WTC11 (cell line): ENCODE measurements at regions not wholly inside any gene's neighbourhood (a gene's known extent, or its start where the extent isn't known, plus 50 kb on each side); places are given as distances from the start of the nearest gene placed in this dataset.

ENCODE experiments used
- ATAC-seq: fragments of 200-7000 bp; cut with Tn5 transposase; 2 replicates; pipeline ENCODE4 v1.10.0; 2021; ENCODE audit warnings: mild to moderate bottlenecking, moderate library complexity
- CTCF ChIA-PET: fragments of 300-600 bp; sonication (Branson Sonifier 250); formaldehyde crosslinking; loops from one replicate; lab custom pipeline; 2021; ENCODE audit warnings: antibody characterized with exemption; lab: Charles Lee
- POLR2A ChIA-PET: fragments of 350-600 bp; sonication (Branson Sonifier 250); formaldehyde crosslinking; loops from one replicate; lab custom pipeline; 2021; ENCODE audit warnings: antibody characterized with exemption; lab: Charles Lee
- DNase-seq: peaks from one replicate; pipeline ENCODE4 v3.0.0; 2021; ENCODE audit warnings: low spot score
- H3K27ac Mint-ChIP-seq: 2 replicates; pipeline ENCODE4 v1.8.0; 2021; ENCODE audit warnings: mixed read lengths
- H3K27me3 Mint-ChIP-seq: 2 replicates; pipeline ENCODE4 v1.8.0; 2021; ENCODE audit warnings: low read depth, mild to moderate bottlenecking, moderate library complexity, mixed read lengths
- H3K36me3 Mint-ChIP-seq: 2 replicates; pipeline ENCODE4 v1.8.0; 2021; ENCODE audit warnings: mixed read lengths
- H3K4me1 Mint-ChIP-seq: 2 replicates; pipeline ENCODE4 v1.8.0; 2022; ENCODE audit warnings: mixed read lengths
- H3K4me3 Mint-ChIP-seq: 2 replicates; pipeline ENCODE4 v1.8.0; 2021; ENCODE audit warnings: mild to moderate bottlenecking, moderate library complexity, mixed read lengths
- H3K9me3 Mint-ChIP-seq: 2 replicates; pipeline ENCODE4 v1.8.0; 2021; ENCODE audit warnings: mixed read lengths
- ATF1 ChIP-seq: sonication (generic); formaldehyde crosslinking; IDR thresholded peaks from 2 replicates; pipeline ENCODE4 v1.8.1; 2023; ENCODE audit warnings: mild to moderate bottlenecking, moderate library complexity, missing genetic modification reagents
- GABPB1 ChIP-seq: sonication (generic); formaldehyde crosslinking; IDR thresholded peaks from 2 replicates; pipeline ENCODE4 v1.8.1; 2023; ENCODE audit warnings: mild to moderate bottlenecking, missing genetic modification reagents
- GTF2I ChIP-seq: fragments of 250-450 bp; sonication (Bioruptor Pico); conservative IDR thresholded peaks from 2 replicates; pipeline ENCODE4 v1.4.0; 2021; ENCODE audit warnings: mild to moderate bottlenecking
- JUN ChIP-seq: sonication (generic); formaldehyde crosslinking; IDR thresholded peaks from 2 replicates; pipeline ENCODE4 v1.8.0; 2023; ENCODE audit warnings: mild to moderate bottlenecking, missing genetic modification reagents
- MYBL2 ChIP-seq: sonication (generic); formaldehyde crosslinking; IDR thresholded peaks from 2 replicates; pipeline ENCODE4 v1.8.1; 2023; ENCODE audit warnings: mild to moderate bottlenecking, moderate library complexity, missing genetic modification reagents
- NR1H2 ChIP-seq: sonication (generic); formaldehyde crosslinking; IDR thresholded peaks from 2 replicates; pipeline ENCODE4 v1.9.0; 2021; ENCODE audit warnings: mild to moderate bottlenecking, moderate library complexity, missing genetic modification reagents
- NR2C2 ChIP-seq: sonication (generic); formaldehyde crosslinking; IDR thresholded peaks from 2 replicates; pipeline ENCODE4 v1.8.0; 2022; ENCODE audit warnings: mild to moderate bottlenecking, missing genetic modification reagents
- OVOL2 ChIP-seq: fragments of 250-450 bp; sonication (Bioruptor Pico); IDR thresholded peaks from 2 replicates; pipeline ENCODE4 v1.9.0; 2021; ENCODE audit warnings: mild to moderate bottlenecking, borderline replicate concordance
- RELA ChIP-seq: sonication (generic); formaldehyde crosslinking; IDR thresholded peaks from 2 replicates; pipeline ENCODE4 v1.8.1; 2022; ENCODE audit warnings: missing genetic modification reagents, mild to moderate bottlenecking, borderline replicate concordance
- SMAD4 ChIP-seq: sonication (generic); formaldehyde crosslinking; IDR thresholded peaks from 2 replicates; pipeline ENCODE4 v1.8.0; 2022; ENCODE audit warnings: mild to moderate bottlenecking, missing genetic modification reagents
- TEAD1 ChIP-seq: sonication (generic); formaldehyde crosslinking; IDR thresholded peaks from 2 replicates; pipeline ENCODE4 v1.8.0; 2022; ENCODE audit warnings: mild to moderate bottlenecking, missing genetic modification reagents
- TEAD4 ChIP-seq: sonication (generic); formaldehyde crosslinking; IDR thresholded peaks from 2 replicates; pipeline ENCODE4 v1.8.0; 2022; ENCODE audit warnings: mild to moderate bottlenecking, missing genetic modification reagents
- ZNF423 ChIP-seq: fragments of 250-450 bp; sonication (Bioruptor Pico); IDR thresholded peaks from 2 replicates; pipeline ENCODE4 v2.1.2; 2022; ENCODE audit warnings: mild to moderate bottlenecking, moderate library complexity
- TF ChIP-seq, protein P1 (sequence below): fragments of 250-450 bp; sonication (Bioruptor Pico); IDR thresholded peaks from 2 replicates; pipeline ENCODE4 v1.8.0; 2021; ENCODE audit warnings: mild to moderate bottlenecking
- TF ChIP-seq, protein P2 (sequence below): fragments of 250-450 bp; sonication (Bioruptor Pico); IDR thresholded peaks from 2 replicates; pipeline ENCODE4 v1.9.0; 2021; ENCODE audit warnings: moderate library complexity, mild to moderate bottlenecking, inconsistent platforms, borderline replicate concordance
- TF ChIP-seq, protein P3 (sequence below): sonication (generic); formaldehyde crosslinking; IDR thresholded peaks from 2 replicates; pipeline ENCODE4 v1.8.1; 2023; ENCODE audit warnings: mild to moderate bottlenecking, missing genetic modification reagents, moderate library complexity
- TF ChIP-seq, protein P4 (sequence below): sonication (generic); formaldehyde crosslinking; IDR thresholded peaks from 2 replicates; pipeline ENCODE4 v1.8.1; 2023; ENCODE audit warnings: mild to moderate bottlenecking, missing genetic modification reagents, moderate library complexity
- TF ChIP-seq, protein P5 (sequence below): sonication (generic); formaldehyde crosslinking; IDR thresholded peaks from 2 replicates; pipeline ENCODE4 v1.8.0; 2022; ENCODE audit warnings: mild to moderate bottlenecking, missing genetic modification reagents
- TF ChIP-seq, protein P6 (sequence below): fragments of 200-600 bp; IDR thresholded peaks from 2 replicates; pipeline ENCODE4 v1.8.0; 2022; ENCODE audit warnings: antibody characterized with exemption

DNA sequence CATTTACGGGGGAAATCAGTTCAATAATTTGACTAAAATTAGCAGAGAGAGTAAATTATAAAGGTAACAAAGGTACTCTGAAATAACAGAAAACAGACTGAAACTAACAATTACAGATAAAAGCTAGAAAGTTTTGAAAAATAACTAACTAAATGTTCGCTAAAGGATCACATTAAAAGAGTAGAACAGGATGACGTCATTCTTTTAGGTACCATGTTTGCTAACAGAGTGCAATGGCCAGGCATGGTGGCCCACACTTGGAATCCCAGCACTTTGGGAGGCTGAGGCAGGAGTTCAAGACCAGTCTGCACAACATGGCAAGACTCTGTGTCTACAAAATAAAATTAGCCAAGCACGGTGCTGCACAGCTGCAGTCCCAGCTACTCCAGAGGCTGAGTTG, 212.3 kb upstream of the CDYL start:
- CTCF ChIA-PET: interaction anchor here (1.0 kb wide), 1 partner anchor 245 kb away, joined by 3 read pairs; no protein-coding TSS in a partner anchor
- peaks cover 3% of the 10 kb centered on the region; the same call in 1 of the 2 replicates for H3K9me3 Mint-ChIP-seq
- no peak overlapping the region for H3K27ac Mint-ChIP-seq
- no peak for TF ChIP-seq NR1H2 (CRISPR knock-in tag)
- no peak for TF ChIP-seq RELA (CRISPR knock-in tag)
- TF ChIP-seq, all 79 proteins: peak for 0
- peaks cover 6% of the 10 kb centered on the region for H3K27me3 Mint-ChIP-seq
- H3K4me3 Mint-ChIP-seq: no peak overlapping the region
- H3K4me1 Mint-ChIP-seq: peaks cover 9% of the 10 kb centered on the region; the same call in 1 of the 2 replicates
- no peaks in the 10 kb centered on the region for H3K36me3 Mint-ChIP-seq
- no peak for DNase-seq
- POLR2A ChIA-PET: no interaction called here
- no peak for ATAC-seq

DNA sequence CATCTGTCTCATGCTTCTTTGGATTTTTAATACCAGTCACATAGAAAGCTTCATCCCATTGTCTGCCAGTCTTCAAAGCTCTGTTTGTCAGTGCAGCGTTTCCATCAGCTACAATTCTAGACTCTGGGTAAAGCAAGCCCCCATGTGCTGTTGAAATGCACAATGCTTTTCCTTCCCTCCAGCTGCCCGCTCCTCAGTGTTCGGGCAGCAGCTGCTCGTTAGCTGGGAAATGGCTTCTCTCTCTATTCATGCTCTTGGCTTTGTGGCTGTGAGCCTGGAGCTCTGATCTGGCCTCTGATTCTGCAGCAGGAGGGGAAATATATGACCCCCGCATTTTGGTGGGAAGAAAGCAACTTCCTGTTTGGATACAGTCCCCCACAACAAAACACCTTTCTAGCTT, 213.0 kb upstream of the CDYL start:
- DNase-seq (no peak), ATAC-seq (no peak)
- Mint-ChIP-seq H3K36me3 (no peaks in the 10 kb centered on the region), H3K27me3 (peaks cover 6% of the 10 kb centered on the region), H3K9me3 (peaks cover 3% of the 10 kb centered on the region; the same call in 1 of the 2 replicates), H3K4me1 (peaks cover 7% of the 10 kb centered on the region; the same call in 1 of the 2 replicates), H3K27ac (no peak overlapping the region), H3K4me3 (no peak overlapping the region)
- ChIA-PET CTCF (interaction anchor here (1.0 kb wide), 1 partner anchor 244 kb away, joined by 3 read pairs; no protein-coding TSS in a partner anchor), POLR2A (no interaction called here)
- TF ChIP-seq TEAD1 (CRISPR knock-in tag) (no peak), GTF2I (CRISPR knock-in tag) (no peak), GABPB1 (CRISPR knock-in tag) (no peak)
- TF ChIP-seq, protein P1, sequence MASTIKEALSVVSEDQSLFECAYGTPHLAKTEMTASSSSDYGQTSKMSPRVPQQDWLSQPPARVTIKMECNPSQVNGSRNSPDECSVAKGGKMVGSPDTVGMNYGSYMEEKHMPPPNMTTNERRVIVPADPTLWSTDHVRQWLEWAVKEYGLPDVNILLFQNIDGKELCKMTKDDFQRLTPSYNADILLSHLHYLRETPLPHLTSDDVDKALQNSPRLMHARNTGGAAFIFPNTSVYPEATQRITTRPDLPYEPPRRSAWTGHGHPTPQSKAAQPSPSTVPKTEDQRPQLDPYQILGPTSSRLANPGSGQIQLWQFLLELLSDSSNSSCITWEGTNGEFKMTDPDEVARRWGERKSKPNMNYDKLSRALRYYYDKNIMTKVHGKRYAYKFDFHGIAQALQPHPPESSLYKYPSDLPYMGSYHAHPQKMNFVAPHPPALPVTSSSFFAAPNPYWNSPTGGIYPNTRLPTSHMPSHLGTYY (CRISPR knock-in tag): no peak
- TF ChIP-seq, protein P2, sequence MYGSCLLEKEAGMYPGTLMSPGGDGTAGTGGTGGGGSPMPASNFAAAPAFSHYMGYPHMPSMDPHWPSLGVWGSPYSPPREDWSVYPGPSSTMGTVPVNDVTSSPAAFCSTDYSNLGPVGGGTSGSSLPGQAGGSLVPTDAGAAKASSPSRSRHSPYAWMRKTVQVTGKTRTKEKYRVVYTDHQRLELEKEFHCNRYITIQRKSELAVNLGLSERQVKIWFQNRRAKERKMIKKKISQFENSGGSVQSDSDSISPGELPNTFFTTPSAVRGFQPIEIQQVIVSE: no peak
- TF ChIP-seq, protein P3, sequence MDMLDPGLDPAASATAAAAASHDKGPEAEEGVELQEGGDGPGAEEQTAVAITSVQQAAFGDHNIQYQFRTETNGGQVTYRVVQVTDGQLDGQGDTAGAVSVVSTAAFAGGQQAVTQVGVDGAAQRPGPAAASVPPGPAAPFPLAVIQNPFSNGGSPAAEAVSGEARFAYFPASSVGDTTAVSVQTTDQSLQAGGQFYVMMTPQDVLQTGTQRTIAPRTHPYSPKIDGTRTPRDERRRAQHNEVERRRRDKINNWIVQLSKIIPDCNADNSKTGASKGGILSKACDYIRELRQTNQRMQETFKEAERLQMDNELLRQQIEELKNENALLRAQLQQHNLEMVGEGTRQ (CRISPR knock-in tag): no peak

DNA sequence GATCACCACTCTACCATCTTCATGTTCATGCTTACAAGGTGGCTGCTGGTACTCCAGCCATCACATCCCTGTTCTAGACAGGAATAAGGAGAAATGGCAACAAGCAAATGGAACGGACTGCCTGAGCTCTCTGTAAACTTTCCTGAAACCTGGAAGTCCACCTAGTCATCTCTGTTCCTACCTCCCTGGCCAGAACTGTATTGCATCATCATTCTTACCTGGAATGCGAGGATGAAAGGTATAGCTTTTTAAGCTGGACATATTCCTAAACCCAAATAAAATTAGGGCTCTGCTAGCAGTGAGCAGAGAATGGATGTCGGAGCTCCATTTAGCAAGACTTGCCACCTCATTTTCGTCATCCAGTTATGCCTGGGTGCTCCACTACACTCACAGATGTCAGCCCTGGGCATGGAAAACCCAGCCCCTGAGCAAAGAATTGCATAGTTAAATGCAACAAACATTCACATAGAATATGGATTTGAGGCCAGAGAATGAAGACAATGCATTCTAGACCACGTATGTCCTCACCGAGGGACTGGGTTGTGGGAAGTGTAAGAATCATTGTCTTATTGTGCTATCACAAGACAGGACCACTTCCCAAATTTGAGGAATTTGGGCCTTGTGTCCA, 214.3 kb upstream of the CDYL start:
- Mint-ChIP-seq H3K4me1 (peaks cover 6% of the 10 kb centered on the region; the same call in 1 of the 2 replicates), H3K9me3 (peaks cover 3% of the 10 kb centered on the region; the same call in 1 of the 2 replicates), H3K27ac (no peak overlapping the region), H3K36me3 (no peaks in the 10 kb centered on the region), H3K27me3 (peaks cover 3% of the 10 kb centered on the region), H3K4me3 (no peak overlapping the region)
- no peak for ATAC-seq
- no peak for DNase-seq
- no peak for TF ChIP-seq SMAD4 (CRISPR knock-in tag)
- no peak for TF ChIP-seq JUN (CRISPR knock-in tag)
- ChIA-PET CTCF (no interaction called here), POLR2A (no interaction called here)

DNA sequence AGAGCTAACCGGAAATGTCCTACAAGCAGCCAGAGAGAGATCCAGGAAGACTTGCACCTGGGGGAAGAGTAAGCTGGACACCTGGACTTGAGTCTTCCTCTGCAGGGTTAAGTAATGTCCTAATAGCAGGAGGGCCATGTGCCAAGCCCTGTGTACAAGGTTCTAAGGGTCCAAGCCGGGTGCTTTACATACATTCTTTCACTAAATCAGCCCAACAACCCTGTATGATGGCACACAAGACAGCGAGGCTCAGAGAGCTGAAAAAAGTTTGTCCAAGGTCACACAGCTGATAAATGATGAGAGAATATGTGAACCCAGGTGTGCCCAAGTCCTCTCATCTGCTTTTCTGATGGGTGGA, 215.1 kb upstream of the CDYL start:
- peaks cover 3% of the 10 kb centered on the region; the same call in 1 of the 2 replicates for H3K9me3 Mint-ChIP-seq
- no peaks in the 10 kb centered on the region for H3K36me3 Mint-ChIP-seq
- ChIA-PET CTCF (no interaction called here), POLR2A (no interaction called here)
- no peak for TF ChIP-seq MYBL2
- H3K27me3 Mint-ChIP-seq: peaks cover 1% of the 10 kb centered on the region
- ATAC-seq (no peak), DNase-seq (no peak)
- peaks cover 6% of the 10 kb centered on the region; the same call in 1 of the 2 replicates for H3K4me1 Mint-ChIP-seq
- no peak overlapping the region for H3K27ac Mint-ChIP-seq
- H3K4me3 Mint-ChIP-seq: no peak overlapping the region

DNA sequence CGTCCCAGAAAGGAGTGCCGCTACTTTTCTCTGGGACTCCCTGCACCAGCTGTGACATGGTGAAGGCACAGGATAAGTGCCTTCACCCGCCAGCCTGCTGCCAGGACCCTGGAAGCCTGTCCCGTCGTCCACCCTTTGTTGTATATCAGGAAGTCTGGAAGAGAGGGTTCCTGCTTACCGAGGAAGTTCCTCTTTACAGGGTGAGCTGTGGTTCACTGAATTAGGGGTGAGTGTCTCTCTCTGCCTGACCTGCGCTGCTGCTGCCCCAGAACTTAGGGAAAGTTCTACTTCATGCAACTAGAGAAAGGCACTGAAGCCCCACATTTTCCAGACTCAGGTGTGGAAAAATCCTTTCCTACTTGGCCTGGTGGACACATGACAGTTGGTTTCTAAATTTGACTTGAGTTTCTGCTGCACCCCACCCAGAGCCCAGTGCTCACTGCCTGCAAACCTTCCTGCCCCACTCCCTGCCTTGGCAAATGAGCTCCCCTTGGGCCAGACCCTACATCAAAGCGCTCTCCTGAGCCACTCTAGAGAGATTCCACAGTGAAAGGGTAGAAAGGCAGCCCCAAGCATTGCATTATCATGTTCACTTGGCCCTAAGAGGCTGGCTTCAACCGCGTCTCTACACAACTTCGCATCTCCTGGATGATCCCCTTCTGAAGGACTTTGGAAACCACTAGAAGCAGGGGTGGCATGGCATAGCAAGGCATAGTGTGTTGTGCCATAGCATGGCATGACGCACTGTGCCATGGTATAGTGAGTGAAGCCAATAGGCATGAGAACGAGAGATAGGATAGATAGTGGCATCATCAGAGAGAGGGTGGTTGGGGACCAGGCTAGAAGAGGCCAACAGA, 215.8 kb upstream of the CDYL start:
- POLR2A ChIA-PET: no interaction called here
- Mint-ChIP-seq H3K27me3 (no peaks in the 10 kb centered on the region; the same call in 1 of the 2 replicates), H3K4me1 (peaks cover 6% of the 10 kb centered on the region; the same call in 1 of the 2 replicates), H3K4me3 (no peak overlapping the region), H3K36me3 (no peaks in the 10 kb centered on the region), H3K9me3 (peaks cover 3% of the 10 kb centered on the region; the same call in 1 of the 2 replicates), H3K27ac (no peak overlapping the region)
- CTCF ChIA-PET: no interaction called here
- DNase-seq (no peak), ATAC-seq (no peak)
- TF ChIP-seq NR2C2 (CRISPR knock-in tag) (no peak), OVOL2 (no peak), ATF1 (CRISPR knock-in tag) (no peak), NR1H2 (CRISPR knock-in tag) (no peak), ZNF423 (CRISPR knock-in tag) (no peak), TEAD4 (CRISPR knock-in tag) (no peak)
- TF ChIP-seq, protein P4, sequence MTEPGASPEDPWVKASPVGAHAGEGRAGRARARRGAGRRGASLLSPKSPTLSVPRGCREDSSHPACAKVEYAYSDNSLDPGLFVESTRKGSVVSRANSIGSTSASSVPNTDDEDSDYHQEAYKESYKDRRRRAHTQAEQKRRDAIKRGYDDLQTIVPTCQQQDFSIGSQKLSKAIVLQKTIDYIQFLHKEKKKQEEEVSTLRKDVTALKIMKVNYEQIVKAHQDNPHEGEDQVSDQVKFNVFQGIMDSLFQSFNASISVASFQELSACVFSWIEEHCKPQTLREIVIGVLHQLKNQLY (CRISPR knock-in tag): no peak
- TF ChIP-seq, protein P5, sequence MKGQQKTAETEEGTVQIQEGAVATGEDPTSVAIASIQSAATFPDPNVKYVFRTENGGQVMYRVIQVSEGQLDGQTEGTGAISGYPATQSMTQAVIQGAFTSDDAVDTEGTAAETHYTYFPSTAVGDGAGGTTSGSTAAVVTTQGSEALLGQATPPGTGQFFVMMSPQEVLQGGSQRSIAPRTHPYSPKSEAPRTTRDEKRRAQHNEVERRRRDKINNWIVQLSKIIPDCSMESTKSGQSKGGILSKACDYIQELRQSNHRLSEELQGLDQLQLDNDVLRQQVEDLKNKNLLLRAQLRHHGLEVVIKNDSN: no peak
- TF ChIP-seq, protein P6, sequence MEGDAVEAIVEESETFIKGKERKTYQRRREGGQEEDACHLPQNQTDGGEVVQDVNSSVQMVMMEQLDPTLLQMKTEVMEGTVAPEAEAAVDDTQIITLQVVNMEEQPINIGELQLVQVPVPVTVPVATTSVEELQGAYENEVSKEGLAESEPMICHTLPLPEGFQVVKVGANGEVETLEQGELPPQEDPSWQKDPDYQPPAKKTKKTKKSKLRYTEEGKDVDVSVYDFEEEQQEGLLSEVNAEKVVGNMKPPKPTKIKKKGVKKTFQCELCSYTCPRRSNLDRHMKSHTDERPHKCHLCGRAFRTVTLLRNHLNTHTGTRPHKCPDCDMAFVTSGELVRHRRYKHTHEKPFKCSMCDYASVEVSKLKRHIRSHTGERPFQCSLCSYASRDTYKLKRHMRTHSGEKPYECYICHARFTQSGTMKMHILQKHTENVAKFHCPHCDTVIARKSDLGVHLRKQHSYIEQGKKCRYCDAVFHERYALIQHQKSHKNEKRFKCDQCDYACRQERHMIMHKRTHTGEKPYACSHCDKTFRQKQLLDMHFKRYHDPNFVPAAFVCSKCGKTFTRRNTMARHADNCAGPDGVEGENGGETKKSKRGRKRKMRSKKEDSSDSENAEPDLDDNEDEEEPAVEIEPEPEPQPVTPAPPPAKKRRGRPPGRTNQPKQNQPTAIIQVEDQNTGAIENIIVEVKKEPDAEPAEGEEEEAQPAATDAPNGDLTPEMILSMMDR: no peak
